ENCODE measurements at regions not wholly inside any gene's neighbourhood (a gene's known extent, or its start where the extent isn't known, plus 50 kb on each side); places are given as distances from the start of the nearest gene placed in this dataset.
"Not testable (repeated sequence)": the region's sequence is repeated elsewhere in the genome, so short reads cannot be mapped to it uniquely, and the experiment has no call there.

DNA sequence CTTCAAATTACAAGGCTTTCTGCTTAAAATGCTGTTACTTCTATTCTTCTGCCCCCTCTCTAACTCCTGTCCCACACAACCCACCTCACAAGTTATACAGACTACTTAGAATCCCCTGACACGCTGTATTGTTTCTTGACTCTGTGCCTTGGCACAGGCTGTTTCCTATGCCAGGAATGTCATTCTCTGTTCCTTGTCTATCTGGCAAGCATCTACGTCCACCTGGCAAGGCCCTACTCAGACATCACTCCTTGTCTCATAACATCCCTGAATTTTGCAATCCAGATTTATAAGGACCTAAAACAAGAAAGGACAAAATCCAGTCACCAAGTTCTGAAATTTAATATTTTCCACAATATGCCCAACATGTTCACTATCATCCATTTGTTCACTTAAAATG lies 182.0 kb upstream of the CHRM3 start:
- no peak for DNase-seq

GRCh38 chr1:239197871-239198270 lies 188.5 kb upstream of the CHRM3 start:
- no peak for DNase-seq

- DNase-seq = no peak
Observed at GRCh38 chr1:239189998-239190512, 196.3 kb upstream of the CHRM3 start.

GRCh38 chr1:239186487-239186886 lies 199.9 kb upstream of the CHRM3 start:
- DNase-seq = no peak

- no peak for DNase-seq
Observed at GRCh38 chr1:239185245-239185619, 201.1 kb upstream of the CHRM3 start.

DNA sequence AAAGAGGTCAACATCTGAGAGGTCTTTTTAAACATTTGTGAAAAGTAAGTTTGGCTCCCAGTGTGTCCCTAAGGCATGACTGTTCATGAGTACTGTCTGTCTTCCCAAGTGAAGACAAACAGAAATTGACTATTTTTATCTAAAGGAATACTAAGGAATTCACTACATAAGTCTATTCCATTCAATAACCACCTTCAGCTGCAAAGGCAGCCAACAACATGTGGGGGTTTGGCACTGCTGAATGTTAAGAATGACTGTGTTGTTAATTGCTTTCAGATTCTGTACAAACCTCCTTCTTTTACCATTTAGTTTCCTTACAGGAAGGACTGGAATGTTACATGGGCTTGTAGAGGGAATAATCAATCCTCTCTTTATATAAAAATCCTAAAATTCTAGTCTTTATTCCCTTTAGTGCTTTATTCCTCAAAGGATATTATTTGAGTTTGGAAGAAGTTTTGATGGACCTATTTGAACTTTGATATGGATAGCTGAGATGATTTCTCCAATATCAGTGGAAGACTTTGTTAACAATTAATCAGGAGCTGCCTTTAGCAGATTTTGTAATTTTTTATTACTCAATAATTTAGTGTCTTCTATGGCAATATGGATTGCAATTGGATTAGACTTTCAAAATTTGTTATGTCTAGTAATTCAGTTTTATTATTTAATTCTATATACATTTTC lies 201.7 kb upstream of the CHRM3 start:
- DNase-seq = no peak

DNA sequence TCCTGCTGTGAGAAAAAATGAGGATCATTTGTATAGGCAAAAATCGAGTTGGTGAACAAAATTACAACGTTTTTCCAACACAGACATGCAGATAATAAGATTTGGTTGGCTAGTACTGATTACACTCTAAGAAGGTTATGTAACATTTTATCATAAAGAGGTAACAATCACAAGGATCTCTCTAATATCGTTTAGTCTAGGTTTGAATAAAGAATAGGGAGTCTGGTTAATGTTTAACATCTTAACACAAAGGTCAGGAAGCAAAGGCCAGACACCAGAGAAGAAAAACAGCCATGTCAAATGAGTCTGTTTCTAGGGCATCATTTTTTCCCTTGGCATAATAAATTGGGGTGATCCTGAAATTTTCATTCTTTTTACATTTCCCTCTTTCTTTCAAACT lies 207.4 kb upstream of the CHRM3 start:
- no peak for DNase-seq

DNA sequence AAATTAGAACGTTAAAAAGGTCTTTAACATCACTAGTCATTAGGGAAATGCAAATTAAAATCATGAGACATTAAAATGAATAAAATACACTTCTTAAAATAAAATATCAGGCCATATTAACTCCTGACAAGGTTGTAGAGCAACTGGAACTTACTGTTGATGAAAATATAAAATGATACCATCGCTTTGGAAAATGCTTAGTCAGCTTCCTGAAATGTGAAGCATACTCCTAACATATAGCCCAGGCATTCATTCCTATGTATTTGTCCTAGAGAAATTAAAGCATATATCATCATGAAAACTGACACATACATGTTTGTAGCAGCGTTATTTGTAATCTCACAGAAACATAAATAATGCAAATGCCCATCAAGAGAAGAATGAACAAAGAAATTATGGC lies 211.5 kb upstream of the CHRM3 start:
- DNase-seq = no peak

GRCh38 chr1:239170828-239171227 lies 215.5 kb upstream of the CHRM3 start:
- DNase-seq = no peak

DNA sequence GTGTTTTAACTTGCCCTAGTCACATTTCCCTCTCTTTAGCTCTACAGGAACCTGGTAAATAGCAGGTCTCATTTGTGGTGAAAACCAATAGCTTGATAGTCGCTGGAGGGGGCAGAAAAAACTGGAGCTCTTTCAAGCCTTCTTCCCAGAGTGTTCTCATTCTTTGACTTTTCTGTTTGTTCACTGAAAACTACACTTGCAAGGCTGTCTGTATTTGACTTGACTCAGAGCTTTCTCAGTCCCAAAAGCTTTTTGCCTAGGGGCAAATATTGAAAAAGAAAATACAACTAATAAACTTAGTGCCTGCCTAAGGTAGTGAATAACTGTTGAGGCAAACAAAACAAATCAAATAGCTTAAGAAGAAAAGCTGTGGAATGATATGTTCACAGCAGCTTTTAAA lies 217.1 kb upstream of the CHRM3 start:
- DNase-seq = no peak

GRCh38 chr1:239164451-239165180 lies 221.8 kb upstream of the CHRM3 start:
- no peak for DNase-seq

DNA sequence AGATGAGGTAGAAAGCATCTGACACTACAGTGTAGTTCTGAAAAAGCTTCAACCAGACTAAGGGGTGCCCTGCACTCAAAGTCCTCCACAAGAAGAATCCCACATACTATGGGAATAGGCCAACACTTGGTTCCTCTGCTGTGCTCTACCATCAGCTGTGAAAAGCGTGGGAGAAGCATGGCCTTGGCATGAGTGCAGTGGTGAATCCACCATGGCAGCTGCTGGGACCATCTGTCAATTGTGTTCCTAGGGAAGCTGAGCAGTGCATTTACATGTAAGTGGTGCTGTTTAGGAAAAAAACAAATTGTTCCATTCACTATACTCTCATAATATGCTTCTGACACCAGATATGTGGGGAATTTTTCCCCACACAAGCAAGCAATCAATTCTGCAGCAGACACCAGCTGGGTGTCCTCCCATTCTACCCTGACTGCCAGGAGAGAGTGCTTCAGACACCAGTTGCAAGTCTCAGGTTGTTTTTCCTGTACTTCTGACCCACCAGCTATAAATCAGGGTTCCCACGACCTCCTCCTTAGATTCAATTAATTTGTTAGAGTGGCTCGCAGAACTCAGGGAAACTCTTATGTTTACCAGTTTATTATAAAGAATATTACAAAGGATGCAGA lies 230.8 kb upstream of the CHRM3 start:
- peak; percentile 12 for DNase-seq

DNA sequence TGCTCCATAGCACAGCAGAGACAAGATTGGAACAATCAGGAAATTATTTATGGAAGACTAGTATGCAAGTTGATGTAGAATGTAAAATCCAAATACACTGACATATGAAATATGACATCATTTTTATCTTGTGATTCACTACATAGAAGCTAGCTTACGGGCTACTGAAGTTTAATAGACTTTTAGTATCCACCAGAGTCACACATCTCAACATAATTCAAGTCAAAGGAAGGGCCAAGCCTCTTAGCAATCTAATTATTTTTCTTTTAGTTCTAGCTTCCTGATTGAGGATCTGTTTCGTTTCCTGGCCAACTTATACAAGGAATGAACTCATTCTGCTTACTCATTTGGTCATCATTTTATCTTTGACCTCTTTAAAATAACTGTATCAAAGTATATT lies 234.4 kb upstream of the CHRM3 start:
- DNase-seq = no peak

DNA sequence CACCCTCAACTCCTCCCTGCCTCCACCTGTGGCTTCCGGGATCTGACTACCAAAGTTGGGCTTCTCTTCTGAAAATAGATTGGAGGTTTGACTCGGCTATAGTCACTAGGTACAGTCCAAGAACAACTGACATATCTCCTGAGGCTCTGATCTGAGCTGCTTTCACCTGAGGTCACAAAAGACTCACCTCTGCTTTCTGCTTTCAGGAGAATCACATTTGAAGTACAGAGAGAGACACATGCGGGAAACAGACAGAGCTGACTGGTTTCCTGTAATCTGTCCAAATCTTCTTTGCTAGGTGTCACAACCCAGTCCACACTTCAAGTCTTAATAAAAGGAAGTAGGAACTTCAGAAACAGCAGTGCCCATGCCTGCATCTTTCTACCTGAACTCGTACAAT lies 245.4 kb upstream of the CHRM3 start:
- no peak for DNase-seq

GRCh38 chr1:239139801-239140200 lies 246.6 kb upstream of the CHRM3 start:
- DNase-seq = no peak

DNA sequence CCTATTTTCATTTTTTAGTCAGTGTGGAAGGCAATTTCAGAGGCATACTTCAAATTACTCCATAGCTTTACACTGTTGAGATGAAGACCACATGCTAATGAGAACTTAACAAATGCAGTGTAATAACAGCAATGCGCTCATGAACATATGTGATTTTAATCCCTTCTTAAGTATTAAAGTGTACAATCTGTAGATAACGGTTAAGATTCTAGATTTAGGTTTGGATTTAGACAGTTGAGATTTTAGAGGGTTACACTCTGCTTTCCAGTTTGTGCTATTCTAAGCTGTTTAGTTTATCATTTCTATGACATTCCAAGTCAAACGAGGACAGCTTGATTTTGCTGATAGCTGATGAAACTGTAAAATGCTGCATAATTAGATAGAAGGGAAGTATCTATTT lies 257.8 kb upstream of the CHRM3 start:
- DNase-seq = peak; percentile 12

- DNase-seq = no peak
Observed at GRCh38 chr1:239126884-239127283, 259.5 kb upstream of the CHRM3 start.

- no peak for DNase-seq
Observed at GRCh38 chr1:239125893-239126292, 260.5 kb upstream of the CHRM3 start.

- DNase-seq = no peak
Observed at GRCh38 chr1:239125027-239125426, 261.3 kb upstream of the CHRM3 start.

DNA sequence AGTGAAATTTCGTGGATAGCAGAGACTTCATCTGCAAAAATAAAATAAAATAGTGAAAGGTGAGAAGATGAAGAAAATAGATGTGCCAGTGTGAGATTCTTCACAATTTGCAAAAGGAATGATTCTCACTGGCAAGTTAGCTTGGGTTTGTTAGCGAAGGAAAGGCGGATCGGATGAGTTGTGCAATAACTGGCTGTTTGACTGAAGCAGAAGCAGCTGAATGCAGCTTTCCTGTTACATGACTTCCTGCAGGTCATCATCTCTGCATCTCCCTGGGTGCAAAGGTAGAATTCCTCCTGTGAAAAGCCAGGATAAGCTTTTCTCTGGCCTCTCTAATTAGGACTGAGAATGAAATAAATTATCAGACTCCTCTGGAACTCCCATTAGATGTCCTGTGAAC lies 263.1 kb upstream of the CHRM3 start:
- DNase-seq = no peak

- DNase-seq = no peak
Observed at GRCh38 chr1:239112101-239112935, 274.1 kb upstream of the CHRM3 start.

DNA sequence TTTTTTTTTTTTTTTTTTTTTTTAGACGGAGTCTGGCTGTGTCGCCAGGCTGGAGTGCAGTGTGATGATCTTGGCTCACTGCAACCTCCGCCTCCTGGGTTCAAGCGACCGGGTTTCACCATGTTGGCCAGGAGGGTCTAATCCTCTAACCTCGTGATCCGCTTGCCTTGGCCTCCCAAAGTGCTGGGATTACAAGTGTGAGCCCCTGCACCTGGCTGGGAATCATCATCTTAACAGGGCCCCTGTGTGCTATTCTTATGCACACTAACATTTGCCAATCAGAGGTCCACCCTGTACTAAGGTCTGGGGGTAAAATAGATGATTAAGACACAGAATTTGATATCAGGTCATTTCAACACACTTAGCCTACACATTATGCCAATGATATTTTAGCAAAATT lies 278.7 kb upstream of the CHRM3 start:
- DNase-seq = peak; percentile 60

- DNase-seq = not testable (repeated sequence)
Observed at GRCh38 chr1:239106689-239107088, 279.7 kb upstream of the CHRM3 start.

Measured in NCI-H82 (cell line).